ENCODE measurements at regions not wholly inside any gene's neighbourhood (a gene's known extent, or its start where the extent isn't known, plus 50 kb on each side); places are given as distances from the start of the nearest gene placed in this dataset.
A peak's percentile ranks its signal among the peaks of the same experiment; 100 is the strongest.

DNA sequence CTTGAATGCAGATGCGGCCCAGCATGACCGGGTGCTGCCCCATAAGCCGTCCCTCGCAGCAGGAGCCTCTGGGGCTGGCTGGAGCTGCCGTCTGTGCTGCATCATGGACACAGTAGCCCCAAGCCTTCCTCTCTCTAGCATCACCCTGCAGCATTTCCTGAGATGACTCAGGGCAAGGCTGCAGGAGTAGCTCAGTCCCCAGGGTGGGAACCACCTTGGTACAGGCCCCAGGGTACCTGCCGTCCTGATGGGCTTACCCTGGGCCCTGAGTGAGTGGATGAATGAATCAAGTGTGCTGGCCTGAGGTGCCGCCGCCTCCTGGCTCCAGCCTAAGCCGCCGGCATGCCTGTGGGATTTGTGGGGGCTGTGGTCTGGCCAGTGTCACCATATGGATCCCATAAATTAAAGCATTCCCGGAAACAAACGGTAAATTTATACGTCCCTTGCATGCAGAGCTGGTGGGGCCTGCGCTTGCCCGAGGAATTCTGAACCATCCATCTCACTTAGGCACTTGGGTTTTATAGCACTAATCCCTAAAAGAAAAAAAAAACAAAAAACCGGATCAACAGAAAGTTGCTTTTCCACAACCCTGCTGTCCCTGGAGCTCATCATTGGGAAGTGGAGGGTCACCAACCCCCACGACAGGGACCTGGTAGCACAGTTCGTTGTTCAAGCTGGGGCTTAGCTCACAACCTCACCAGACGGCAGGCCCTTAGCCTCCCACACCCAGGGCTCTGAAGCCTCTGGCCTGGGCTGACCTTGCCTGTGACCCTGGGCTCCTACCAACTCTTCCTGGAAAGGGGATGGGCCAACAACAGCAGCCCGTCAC is 242.6 kb upstream of the CIBAR2 start:
- no peak for DNase-seq

DNA sequence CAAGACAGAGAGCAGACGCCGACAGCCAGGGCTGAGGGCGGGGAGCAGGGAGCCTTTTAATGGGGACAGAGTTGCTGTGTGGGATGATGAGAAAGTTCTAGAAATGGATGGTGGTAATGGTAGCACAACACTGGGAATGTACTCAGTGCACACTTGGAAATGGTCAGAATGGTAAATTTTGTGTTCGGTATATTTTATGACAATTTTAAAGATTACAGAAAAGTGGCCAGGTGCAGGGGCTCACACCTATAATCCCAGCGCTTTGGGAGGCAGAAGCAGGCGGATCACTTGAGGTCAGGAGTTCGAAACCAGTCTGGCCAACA is 243.2 kb upstream of the CIBAR2 start:
- DNase-seq: no peak

DNA sequence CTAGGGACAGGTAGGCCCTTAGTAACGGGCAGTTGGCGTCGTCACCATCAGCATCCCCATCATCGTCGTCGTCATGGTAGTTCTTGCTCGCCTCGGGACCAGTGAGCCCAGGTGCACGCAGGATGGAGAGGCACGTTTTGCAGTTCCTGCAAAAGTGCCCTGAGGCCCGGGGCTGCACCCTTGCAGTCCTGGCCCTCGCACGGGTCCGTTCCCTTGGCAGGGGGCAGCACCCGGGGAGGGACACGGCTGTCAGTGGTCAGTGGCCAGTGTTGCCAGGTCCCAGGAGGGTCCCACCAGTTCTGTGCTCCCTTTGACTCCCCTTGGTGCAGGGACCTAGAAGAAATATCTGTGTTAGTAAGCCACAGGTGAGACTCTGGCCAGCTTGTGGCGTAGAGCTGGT is 243.9 kb upstream of the CIBAR2 start:
- no peak for DNase-seq

DNA sequence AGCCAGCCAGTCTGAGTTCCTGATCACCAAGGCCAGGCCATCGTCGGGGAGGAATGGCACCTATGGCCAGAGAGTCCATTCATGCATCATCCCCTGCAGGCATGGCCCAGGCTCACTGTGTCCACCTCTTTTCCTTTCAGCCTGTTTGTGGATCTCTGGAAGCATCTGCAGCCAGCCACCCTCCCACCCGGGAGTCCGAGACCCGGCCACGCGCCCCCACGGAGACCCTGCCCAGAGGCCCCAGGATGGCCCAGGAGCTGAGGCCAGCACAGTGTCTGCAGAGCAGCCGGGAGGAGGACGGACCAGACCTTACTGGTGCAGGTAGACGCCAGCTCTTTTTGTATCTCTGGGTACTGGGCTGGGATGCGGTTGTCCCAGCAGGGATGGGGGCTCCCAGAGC is 245.1 kb upstream of the CIBAR2 start:
- no peak for DNase-seq

DNA sequence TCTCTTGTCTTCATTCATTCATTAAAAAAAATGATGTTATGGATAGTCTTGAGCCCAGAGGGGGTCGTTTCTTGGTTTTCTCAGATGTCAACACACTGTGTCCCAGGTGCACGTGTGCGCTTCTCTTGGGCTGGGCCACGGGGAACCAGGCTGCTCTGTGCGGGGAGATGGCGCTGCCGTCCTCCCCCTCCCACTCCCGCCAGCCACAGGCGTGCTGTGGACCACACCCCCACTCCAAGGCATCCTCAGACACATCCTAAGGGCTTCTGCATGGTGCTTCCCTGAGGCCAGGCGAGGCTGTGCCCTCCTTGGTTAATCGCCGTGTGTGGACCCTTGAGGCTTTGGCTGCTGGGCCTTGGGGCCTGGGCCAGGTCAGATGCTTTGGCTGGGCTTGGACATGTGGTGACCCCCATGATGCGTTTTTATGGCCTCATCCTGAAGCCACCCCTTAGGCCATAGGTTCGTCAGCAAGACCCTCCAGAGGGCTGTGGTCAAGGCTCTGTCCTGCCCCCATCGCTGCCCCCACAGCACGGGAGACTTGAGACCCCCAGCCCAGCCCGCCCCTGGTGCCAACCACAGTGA is 245.7 kb upstream of the CIBAR2 start:
- DNase-seq: no peak

DNA sequence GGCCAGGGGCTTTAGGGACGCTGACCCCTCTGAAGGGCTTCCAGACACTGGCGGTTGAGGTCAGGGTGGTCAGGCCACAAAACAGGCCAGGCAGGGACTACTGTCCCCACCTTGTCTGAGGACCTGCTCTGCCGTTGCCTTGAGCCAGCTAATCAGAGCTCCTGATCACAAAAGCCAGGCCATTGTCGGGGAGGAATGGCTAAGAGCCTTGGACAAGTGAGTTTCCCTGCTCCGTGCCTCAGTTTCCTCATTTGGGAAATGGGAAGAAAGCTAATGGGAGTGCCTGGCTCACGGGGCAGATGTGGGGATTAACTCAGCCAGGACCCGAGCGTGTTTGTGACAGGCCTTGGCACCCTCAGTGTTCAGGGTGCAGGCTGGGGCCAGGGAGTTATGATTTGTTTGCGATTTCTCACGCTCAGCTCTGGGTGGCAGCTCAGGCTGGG is 246.5 kb upstream of the CIBAR2 start:
- no peak for DNase-seq

DNA sequence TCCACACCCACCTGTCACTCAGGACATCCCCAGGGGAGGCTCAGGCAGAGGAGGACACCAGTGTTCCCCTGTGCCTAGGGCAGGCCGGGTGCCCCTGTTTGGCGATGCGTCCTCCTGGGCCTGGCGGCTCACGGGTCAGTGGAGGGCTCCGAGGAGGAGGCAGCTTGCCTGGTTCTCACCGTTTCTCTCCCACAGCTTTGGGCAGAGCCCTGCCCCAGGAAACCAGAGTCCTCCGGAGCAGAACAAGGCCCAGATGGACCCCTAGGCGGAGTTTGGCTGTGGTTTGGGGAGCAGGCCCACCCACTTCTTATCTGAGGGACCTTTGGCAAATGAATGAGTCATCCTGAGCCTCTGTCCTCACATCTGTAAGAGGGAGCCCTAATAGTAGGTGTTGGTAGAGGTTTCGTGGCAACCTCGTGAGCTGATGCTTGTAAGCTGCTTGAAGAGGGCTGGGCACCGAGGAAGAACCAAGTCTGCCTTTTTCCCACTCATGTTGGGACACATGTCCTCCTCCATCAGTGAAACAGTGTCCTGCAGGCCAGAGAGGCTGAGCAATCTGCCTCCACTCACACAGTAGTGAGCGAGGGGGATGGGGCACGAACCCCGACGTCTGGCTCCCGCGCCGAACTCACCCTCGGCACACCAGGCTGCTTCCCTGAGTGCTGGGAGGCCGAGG is 247.0 kb upstream of the CIBAR2 start:
- no peak for DNase-seq

DNA sequence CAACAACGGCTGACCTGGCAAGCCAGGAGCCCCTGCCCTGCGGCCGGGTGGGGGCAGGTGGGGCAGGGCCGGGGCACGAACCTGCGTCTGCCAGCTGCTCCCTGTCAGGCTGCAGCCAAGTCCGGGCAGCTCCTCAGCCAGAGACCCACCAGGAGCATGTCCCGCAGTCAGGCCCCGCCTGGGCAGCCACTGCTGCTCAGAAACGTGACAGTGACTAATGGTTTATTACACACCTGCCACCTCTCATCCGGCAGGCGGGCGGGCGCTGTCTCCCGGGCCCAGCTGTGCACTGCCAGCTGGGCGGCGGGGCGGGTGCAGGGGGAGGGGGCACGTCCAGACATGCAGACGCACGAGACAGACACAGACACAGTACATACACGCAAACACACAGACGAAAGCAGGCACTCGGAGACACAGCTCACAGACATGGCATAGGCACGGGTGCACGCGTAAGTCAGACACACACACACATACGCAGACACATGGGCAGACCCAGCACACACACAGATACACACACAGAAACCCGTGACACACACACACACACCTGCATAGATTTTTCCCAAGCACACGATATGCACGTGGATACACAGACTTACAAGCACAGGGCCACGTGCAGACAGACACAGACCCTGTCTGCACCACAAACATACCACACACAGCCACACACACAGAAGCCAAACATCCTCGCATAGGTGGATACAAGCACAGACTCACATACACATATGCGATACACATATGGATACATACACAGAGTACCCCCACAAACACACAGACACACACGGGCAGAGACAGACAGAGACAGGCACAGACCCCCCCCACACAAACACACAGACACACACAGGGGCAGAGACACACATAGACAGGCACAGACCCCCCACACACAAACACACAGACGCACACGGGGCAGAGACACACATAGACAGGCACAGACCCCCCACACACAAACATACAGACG is 248.3 kb upstream of the CIBAR2 start:
- DNase-seq: no peak

DNA sequence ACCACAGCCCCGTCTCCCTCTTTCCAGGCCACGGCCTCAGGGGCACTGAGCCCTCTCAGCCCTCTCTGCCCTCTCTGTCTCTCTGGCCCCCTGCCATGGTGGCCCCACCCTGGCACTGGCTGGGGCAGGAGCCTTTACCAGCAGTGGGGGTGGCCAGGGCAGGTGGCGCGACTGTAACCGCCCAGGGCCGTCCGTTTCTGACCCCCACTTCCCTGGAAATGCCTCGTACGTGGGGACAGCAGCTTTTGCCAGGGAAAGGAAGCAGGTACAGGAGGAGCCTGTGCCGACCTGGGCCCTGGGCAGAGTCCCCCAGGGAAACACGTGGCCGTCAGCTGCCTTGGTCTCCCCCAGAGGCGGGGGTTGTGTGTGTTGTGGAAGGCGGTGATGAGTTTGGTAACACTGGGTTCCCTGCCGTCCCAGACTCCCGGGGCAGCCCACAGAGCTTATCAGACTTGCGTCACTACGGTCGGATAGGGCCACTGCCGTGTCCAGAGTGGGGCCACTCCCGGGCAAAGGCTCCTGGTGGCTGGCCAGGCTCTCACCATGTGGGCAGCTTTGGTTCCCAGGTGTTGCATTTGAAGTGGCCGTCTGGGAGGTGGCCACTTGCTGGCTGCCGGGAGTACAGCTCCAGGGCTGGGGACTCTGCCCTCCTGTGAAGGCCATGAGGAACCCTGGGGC is 249.3 kb upstream of the CIBAR2 start:
- DNase-seq: no peak

DNA sequence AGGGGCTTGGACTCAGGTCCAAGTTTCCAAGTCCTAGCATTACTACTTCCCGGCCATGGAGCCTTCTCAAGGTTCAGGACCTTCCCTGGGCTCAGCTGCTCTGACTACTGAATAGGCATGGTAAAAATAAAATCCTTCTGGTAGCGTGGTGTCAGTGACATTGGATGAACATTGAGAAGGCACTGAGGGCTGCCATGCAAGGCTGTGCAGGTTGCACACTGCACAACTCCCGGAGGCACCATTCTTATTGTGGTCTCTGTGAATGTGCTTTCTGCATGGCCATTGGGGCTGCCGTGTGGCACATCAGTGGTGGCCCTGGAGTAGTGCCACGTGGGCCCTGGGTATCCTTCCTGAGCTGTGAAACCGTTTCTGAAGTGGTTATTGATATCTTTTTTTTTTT is 250.2 kb upstream of the CIBAR2 start:
- no peak for DNase-seq

DNA sequence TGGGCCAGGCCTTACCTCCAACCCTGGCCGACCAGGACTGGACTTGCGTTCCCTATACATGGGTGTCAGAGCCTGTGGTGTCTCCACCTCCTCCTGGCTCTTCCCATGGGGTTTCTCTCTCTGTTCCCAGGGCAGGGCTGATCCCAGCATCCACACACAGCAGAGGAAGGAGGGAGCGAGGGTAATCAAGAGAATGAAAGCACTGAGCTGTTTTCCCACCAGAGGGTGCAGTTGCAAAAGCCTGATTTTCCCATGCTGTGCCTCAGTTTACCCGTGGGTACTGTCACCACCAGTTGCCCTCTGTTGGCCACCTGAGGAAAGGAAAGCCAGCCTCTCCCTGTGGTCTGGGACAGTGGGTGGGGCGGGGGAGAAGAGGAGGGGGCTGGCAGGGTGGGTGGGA is 249.7 kb upstream of the GSE1 start:
- DNase-seq: no peak

DNA sequence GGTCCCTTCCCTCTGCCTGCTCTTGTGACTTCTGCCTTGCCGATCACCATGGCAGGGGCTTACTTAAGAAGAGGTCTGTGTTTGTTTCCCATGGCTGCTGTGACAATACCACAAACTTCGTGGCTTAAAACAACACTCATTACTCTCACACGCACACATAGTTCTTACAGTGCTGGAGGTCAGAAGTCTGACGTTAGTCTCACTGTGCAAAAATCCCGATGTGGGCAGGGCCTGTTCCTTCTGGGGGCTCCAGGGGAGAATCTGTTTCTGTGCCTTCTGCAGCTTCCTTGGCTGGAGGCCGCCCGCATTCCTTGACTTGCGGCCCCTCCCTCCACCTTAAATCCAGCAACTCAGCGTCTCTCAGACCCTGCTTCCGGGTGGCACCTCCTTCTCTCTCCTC is 249.2 kb upstream of the GSE1 start:
- DNase-seq: no peak

DNA sequence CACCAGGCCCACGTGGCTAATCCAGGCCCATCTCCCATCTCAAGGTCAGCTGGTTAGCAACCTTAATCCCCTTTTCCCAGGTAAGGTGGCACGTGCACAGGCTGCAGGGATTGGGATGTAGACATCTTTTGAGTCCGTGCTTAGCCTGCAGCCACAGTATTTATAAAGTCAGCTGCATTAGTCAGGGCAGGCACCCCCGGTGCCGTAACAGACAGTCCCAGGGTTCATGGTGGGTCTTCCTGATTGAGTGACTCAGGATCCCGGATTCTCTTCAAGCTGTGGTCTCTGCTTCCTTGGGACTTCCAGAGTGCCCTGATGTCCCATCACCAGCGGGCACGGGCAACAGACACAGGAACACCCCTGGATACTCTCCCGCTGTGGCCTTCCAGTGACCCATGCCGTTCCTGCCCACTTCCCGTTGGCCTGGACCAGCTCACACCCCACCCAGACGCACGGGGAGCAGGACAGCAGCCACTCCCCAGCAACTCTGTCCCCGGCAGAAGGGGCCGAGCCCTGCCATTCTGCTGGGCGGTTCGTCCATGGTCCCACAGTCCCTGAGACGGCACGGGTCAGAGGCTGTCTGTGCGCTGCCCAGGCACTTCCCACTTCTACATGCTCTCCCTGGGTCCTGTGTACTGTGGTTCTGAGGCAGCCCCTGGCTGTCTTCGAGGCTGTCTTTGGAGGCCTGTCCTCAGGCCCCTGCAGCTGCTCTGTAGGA is 248.6 kb upstream of the GSE1 start:
- no peak for DNase-seq

DNA sequence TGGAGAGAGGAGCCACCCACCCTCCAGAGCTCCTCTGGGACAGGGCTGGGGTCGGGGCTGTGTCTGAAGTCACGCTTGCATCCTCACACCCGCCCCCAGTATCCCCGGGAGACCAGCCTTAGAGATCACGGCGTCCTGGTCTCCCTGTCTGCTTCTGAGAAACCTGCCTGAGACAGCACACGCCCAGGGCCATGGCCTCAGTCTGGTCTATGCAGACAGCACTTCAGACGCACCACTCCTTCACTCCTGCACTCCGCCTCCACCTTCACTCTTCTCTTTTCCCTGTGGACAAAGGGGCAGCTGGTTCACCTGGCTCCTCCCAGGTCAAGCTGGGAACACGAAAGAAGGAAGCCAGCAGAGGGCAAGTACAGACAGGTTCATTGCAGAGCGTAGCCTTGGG is 248.0 kb upstream of the GSE1 start:
- DNase-seq: no peak

DNA sequence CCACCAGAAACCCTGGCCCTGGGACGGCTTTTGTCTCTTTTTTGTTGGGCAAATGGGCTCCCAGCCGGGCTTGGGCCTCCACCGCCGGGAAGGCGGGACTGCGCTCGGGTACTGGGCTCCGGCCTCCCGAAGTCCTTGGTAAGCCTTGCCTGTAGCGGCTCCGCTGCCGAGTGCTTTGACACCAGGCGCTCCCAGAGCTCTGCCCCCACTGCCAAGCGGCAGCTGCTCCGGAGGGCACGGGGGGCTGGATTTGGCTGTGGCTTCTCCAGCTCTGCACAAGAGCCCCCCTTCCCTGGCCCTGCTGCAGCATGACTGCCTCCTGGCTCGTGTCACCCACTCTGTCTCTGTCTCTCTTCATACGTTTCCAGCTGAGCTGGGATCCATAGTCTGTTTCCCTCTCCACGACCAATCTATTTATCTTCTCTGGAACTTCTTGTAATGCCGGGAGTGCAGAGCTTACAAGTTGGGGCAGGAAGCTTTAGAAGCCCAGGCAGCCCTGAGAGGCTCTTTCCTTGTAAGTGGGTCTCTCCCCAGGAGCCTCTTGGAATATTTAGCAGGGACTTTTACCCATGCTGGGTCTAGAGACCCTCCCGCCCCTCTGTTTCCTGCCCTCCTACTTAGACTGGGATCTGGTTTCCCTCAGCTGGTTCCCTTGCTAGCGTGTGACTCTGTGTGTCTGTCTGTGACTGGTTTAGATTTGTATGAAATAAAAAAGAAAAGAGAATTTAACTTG is 246.9 kb upstream of the GSE1 start:
- DNase-seq: peak in 17 of 56 donors; percentile 6 to 46 (median 26)

DNA sequence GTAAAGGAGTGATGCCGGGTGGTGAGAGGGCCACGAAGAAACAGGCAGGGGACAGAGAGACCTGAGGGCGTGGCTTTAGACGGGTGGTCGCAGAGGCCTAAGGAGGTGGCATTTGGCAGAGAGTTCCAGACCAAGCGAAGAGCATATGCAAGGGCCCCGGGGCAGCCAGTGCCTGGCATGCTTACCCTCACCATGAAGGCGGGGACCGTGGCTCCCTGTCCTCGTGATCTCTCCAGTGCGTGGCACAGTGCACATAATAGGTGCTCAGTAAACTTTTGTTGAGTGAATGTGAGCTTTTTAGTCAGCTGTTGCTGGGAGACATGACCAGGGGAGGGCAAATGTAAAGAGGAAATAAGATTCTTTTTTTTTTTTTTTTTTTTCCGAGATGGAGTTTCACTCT is 245.6 kb upstream of the GSE1 start:
- DNase-seq: no peak

DNA sequence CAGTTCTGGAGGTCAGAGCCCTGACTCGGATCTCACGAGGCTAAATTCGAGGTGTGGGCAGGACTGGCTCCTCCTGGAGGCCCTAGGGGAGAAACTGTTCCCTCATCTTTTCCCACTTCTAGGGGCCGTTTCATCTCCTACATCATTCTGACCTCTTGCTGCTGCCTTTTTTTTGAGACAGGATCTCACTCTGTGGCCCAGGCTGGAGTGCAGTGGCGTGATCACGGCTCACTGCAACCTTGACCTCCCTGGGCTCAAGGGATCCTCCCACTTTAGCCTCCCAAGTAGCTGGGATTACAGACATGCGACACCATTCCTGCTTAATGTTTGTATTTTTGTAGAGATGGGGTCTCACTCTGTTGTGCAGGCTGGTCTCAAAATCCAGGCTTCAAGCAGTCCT is 244.1 kb upstream of the GSE1 start:
- DNase-seq: no peak

DNA sequence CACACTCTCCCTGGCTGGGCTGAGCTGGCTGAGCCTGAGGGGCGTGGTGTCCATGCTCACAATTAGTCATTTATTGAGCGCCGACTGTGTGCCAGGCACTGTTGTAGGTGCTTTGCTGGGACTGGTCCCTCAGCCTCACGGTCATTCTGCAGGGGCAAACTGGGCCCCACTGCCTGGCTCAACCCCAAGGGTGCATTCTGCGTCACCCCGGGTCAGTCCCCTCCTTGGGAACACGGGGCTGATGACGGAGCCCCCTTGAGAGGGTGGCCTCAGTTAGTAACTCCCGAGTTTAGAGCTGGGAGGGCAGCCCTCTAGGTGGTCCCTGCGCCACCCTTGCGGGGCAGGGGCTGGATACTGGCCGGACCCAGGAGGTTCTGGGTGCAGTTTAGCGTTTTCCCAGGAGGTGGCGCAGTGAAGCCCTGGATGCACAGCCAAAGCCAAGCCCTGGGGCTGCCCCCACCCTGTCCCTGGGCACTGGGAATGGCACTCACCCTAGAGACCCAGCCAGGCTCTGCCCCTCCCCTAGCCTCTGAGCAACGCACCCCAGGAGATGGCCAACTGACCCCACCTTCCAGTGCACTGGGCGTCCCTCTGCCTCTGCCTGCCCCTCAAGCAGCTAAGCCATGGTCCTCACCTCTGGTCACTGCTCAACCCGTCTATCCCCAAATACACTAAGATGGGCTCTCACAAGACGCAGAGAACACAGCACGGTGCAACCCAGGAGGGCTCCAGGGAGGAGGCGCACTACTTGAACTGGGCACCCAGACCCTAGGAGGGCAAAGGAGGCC is 243.2 kb upstream of the GSE1 start:
- DNase-seq: peak in 18 of 56 donors; percentile 8 to 65 (median 20)

DNA sequence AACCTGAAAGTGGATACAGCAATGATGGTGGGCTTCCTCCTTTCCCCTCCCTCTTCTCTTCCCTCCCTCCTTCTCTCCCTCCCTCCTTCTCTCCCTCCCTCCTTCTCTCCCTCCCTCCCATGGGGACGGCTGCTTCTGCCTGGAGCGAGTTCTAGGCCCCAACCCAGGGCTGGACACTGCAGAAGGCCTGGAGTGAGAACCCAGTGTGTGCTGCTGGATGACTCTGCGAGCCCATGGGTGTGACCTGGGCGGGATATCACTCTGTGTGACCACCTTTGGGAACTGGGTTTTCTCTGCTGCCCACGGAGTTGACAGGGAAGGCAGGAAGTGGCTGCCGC is 242.6 kb upstream of the GSE1 start:
- DNase-seq: no peak

All from amygdala (tissue), 56 donors.